ENCODE measurements at regions not wholly inside any gene's neighbourhood (a gene's known extent, or its start where the extent isn't known, plus 50 kb on each side); places are given as distances from the start of the nearest gene placed in this dataset.
"Not testable (repeated sequence)": the region's sequence is repeated elsewhere in the genome, so short reads cannot be mapped to it uniquely, and the experiment has no call there.

DNA sequence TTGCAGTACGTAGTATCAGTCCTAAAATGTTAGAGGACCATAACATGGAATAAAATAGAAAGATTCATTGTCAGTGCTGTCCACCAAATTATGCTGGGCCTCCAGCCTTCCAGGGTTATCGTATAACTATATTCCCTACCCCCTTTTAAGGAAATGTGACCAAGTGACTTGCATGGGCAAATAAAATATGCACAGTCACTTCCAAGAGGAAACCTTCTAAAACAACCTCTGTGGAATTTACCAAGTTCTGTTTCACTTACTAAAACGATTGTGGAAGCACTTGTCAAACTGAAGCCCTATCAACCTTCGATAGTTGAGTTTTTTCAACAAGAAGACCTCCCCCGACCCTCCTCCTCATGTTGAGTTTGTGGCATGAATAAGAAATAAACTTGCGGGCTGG is 345.4 kb upstream of the C16orf82 start:
- no peak for TF ChIP-seq CTCF (IDR thresholded peaks at IDR 0.05; ENCODE audit: insufficient read depth, low read depth, low read length, missing control alignments)
- no peak overlapping the region for H3K4me3 ChIP-seq (ENCODE audit: low read depth, low read length)
- no peak for DNase-seq (ENCODE audit: low read depth)

DNA sequence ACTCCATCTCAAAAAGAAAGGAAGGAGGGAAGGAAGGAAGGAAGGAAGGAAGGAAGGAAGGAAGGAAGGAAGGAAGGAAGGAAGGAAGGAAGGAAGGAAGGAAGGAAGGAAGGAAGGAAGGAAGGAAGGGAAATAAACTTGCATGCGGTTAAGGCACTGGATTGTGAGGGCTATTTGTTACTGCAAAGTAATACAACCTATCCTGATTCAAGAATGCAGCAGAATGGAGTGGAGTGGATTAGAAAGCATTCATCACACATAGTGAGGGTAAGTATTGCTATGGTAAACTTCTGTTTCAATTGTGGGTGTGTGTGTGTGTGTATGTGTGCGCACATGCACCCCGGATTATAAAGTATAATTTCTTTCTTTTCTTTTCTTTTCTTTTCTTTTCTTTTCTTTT is 344.8 kb upstream of the C16orf82 start:
- not testable (repeated sequence) for DNase-seq (ENCODE audit: low read depth); H3K4me3 ChIP-seq (ENCODE audit: low read depth, low read length)

DNA sequence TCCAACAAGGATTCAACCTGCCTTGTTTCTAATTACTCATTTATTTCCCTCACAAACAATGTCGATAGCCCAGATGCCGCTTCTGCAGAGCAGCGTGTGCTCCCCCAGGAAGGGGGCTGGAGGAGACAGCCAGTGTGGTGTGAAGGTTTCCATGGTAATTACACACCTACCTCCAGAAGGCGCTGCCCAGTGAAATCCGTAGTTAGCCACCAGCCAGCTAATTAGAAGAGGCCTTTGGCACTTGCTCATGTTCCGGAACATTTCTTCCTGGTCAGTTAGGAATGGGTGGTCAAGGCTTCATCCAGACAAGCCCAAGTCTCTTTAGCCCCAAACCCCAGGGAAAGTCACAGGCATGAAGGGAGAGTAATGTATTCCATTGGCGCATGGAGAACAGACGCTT is 342.5 kb upstream of the C16orf82 start:
- no peak overlapping the region for H3K4me3 ChIP-seq (ENCODE audit: low read depth, low read length)
- DNase-seq (ENCODE audit: low read depth), result no peak
- no peak for TF ChIP-seq CTCF (IDR thresholded peaks at IDR 0.05; ENCODE audit: insufficient read depth, low read depth, low read length, missing control alignments)

GRCh38 chr16:26727848-26728247 is 338.9 kb upstream of the C16orf82 start:
- no peak for TF ChIP-seq CTCF (IDR thresholded peaks at IDR 0.05; ENCODE audit: insufficient read depth, low read depth, low read length, missing control alignments)
- H3K4me3 ChIP-seq (ENCODE audit: low read depth, low read length), result no peak overlapping the region
- DNase-seq (ENCODE audit: low read depth), result no peak

- TF ChIP-seq CTCF (IDR thresholded peaks at IDR 0.05; ENCODE audit: insufficient read depth, low read depth, low read length, missing control alignments), result no peak
- DNase-seq (ENCODE audit: low read depth), result no peak
- no peak overlapping the region for H3K4me3 ChIP-seq (ENCODE audit: low read depth, low read length)
Measured at GRCh38 chr16:26729951-26730541, 336.7 kb upstream of the C16orf82 start.

DNA sequence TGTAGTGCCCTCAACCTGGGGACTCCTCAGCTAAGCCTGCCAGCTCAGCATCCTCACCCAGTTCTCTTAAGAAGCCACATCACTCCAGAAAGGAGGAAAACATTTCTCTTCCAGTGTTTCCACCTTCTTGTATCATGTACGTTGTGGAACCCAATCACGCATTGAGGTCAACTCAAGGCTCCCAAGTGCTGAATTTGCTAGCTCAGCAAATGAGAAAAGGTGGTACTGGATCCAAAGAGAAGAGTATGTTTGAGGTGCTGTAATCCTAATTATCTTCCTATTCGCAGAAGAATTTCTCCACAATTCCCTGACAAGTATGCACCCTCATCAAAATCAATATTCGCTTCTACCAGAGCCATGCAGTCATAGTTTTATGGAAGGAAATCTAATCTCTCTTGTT is 335.0 kb upstream of the C16orf82 start:
- no peak for DNase-seq (ENCODE audit: low read depth)
- no peak for TF ChIP-seq CTCF (IDR thresholded peaks at IDR 0.05; ENCODE audit: insufficient read depth, low read depth, low read length, missing control alignments)
- H3K4me3 ChIP-seq (ENCODE audit: low read depth, low read length), result no peak overlapping the region

DNA sequence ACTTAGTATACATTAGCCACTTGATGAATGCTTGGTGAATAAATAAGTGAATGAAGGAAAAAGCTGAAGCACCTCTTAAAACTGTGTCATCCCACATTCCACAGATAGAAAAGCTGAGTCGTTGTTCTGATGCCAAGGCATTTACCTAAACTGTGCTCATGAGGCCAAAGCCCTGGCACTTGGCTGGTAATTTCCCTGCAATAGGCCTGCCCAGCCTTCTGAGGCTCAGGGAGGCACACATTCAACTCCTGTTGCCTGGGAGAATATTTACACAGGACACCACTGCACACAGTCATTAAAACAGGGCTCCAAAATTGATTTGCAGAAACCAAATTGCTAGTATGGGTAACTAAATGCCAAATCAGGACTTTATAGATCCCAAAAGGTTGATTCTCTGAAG is 333.0 kb upstream of the C16orf82 start:
- no peak for TF ChIP-seq CTCF (IDR thresholded peaks at IDR 0.05; ENCODE audit: insufficient read depth, low read depth, low read length, missing control alignments)

More for the DNA sequence above, 333.0 kb upstream of the C16orf82 start:
- no peak for DNase-seq (ENCODE audit: low read depth)
- H3K4me3 ChIP-seq (ENCODE audit: low read depth, low read length), result no peak overlapping the region
